SU-DHL-6 (cell line): ENCODE measurements at regions not wholly inside any gene's neighbourhood (a gene's known extent, or its start where the extent isn't known, plus 50 kb on each side); places are given as distances from the start of the nearest gene placed in this dataset.

ENCODE experiments used
- EZH2phosphoT487 ChIP-seq: fragments of 200-600 bp; sonication (generic), shearing (Covaris generic); conservative IDR thresholded peaks from 2 replicates; pipeline ENCODE4 v1.6.1; 2018; ENCODE audit warnings: mild to moderate bottlenecking, antibody characterized with exemption, low read length, moderate library complexity, mixed read lengths
- TF ChIP-seq, protein P1 (sequence below): fragments of 200-600 bp; sonication (generic); IDR thresholded peaks from one replicate; pipeline ENCODE4 v1.5.1; 2017; ENCODE audit warnings: antibody characterized with exemption, mild to moderate bottlenecking, low read length, moderate library complexity; ENCODE audit not compliant: insufficient read depth, poor library complexity, severe bottlenecking

DNA sequence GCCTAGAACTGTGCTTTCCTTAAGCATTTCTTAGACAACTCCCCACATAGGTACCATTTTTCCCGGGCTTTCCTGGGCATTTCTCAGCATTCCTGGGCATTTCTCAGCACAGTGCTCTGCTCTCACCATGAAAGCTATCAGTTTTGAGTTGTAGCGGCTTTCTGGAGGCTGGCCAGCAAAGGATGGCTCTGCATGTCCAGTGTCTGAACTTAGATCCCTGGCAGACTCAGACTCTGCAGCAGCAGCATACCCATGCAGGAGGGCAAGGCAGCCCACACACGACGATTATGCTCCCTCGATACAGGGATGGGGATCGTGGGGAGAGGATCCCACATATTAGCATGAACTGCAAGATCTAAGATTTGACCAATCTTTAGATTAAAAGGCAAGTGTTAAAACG, 248.9 kb upstream of the MKI67 start:
- TF ChIP-seq, protein P1, sequence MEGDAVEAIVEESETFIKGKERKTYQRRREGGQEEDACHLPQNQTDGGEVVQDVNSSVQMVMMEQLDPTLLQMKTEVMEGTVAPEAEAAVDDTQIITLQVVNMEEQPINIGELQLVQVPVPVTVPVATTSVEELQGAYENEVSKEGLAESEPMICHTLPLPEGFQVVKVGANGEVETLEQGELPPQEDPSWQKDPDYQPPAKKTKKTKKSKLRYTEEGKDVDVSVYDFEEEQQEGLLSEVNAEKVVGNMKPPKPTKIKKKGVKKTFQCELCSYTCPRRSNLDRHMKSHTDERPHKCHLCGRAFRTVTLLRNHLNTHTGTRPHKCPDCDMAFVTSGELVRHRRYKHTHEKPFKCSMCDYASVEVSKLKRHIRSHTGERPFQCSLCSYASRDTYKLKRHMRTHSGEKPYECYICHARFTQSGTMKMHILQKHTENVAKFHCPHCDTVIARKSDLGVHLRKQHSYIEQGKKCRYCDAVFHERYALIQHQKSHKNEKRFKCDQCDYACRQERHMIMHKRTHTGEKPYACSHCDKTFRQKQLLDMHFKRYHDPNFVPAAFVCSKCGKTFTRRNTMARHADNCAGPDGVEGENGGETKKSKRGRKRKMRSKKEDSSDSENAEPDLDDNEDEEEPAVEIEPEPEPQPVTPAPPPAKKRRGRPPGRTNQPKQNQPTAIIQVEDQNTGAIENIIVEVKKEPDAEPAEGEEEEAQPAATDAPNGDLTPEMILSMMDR, result no peak
- TF ChIP-seq EZH2phosphoT487, result no peak
